SK-N-SH treated with all-trans-retinoic acid at 6 μM for 48 hours (cell line): ENCODE measurements at regions not wholly inside any gene's neighbourhood (a gene's known extent, or its start where the extent isn't known, plus 50 kb on each side); places are given as distances from the start of the nearest gene placed in this dataset.

Experiments
- ATAC-seq: fragments of 200-7000 bp; cut with Tn5 transposase; 3 replicates; pipeline ENCODE4 v1.9.1; 2020; ENCODE audit warnings: mild to moderate bottlenecking, moderate library complexity
- ARNTL ChIP-seq: fragments of 450-650 bp; formaldehyde crosslinking; IDR thresholded peaks from 2 replicates; pipeline ENCODE4 v1.5.0; 2020; ENCODE audit warnings: low read depth, mild to moderate bottlenecking, moderate library complexity, borderline replicate concordance
- BACH2 ChIP-seq: fragments of 250-450 bp; sonication (Bioruptor Pico); IDR thresholded peaks from 2 replicates; pipeline ENCODE4 v1.9.0; 2021; ENCODE audit warnings: mild to moderate bottlenecking, borderline replicate concordance
- CSDC2 ChIP-seq: fragments of 250-450 bp; sonication (Bioruptor Pico); IDR thresholded peaks from 2 replicates; pipeline ENCODE4 v1.5.0; 2020; ENCODE audit warnings: mild to moderate bottlenecking, moderate library complexity
- ESRRG ChIP-seq: fragments of 250-450 bp; sonication (Bioruptor Pico); IDR thresholded peaks from 2 replicates; pipeline ENCODE4 v1.6.1; 2021; ENCODE audit warnings: mild to moderate bottlenecking
- GLIS3 ChIP-seq: fragments of 250-450 bp; sonication (Bioruptor Pico); IDR thresholded peaks from 2 replicates; pipeline ENCODE4 v1.5.0; 2020; ENCODE audit warnings: mild to moderate bottlenecking, moderate library complexity
- ISL1 ChIP-seq: fragments of 250-450 bp; sonication (Bioruptor Pico); IDR thresholded peaks from 2 replicates; pipeline ENCODE4 v2.1.2; 2022; ENCODE audit warnings: mild to moderate bottlenecking, moderate library complexity
- OSR1 ChIP-seq: fragments of 250-450 bp; sonication (Bioruptor Pico); IDR thresholded peaks from 2 replicates; pipeline ENCODE4 v1.8.0; 2022; ENCODE audit warnings: moderate library complexity, mild to moderate bottlenecking, inconsistent platforms
- PPARA ChIP-seq: fragments of 250-450 bp; sonication (Bioruptor Pico); IDR thresholded peaks from 2 replicates; pipeline ENCODE4 v1.5.0; 2020; ENCODE audit warnings: mild to moderate bottlenecking, borderline replicate concordance
- RARB ChIP-seq: fragments of 250-450 bp; sonication (Bioruptor Pico); IDR thresholded peaks from 2 replicates; pipeline ENCODE4 v1.8.0; 2021; ENCODE audit warnings: mild to moderate bottlenecking, moderate library complexity
- SNAI2 ChIP-seq: fragments of 250-450 bp; sonication (Bioruptor Pico); IDR thresholded peaks from 2 replicates; pipeline ENCODE4 v1.5.0; 2020; ENCODE audit warnings: mild to moderate bottlenecking, moderate library complexity
- TCF4 ChIP-seq: fragments of 250-450 bp; sonication (Bioruptor Pico); IDR thresholded peaks from 2 replicates; pipeline ENCODE4 v1.8.0; 2021; ENCODE audit warnings: mild to moderate bottlenecking, moderate library complexity, borderline replicate concordance
- TOX ChIP-seq: fragments of 250-450 bp; sonication (Bioruptor Pico); IDR thresholded peaks from 2 replicates; pipeline ENCODE4 v1.8.0; 2021; ENCODE audit warnings: mild to moderate bottlenecking, moderate library complexity, borderline replicate concordance
- ZFP3 ChIP-seq: fragments of 250-450 bp; sonication (Bioruptor Pico); IDR thresholded peaks from 2 replicates; pipeline ENCODE4 v1.5.0; 2020; ENCODE audit warnings: mild to moderate bottlenecking, moderate library complexity
- ZFP30 ChIP-seq: fragments of 450-650 bp; formaldehyde crosslinking; IDR thresholded peaks from 2 replicates; pipeline ENCODE4 v1.5.0; 2022; ENCODE audit warnings: mild to moderate bottlenecking, moderate library complexity
- ZNF565 ChIP-seq: fragments of 450-650 bp; formaldehyde crosslinking; conservative IDR thresholded peaks from 2 replicates; pipeline ENCODE4 v1.5.0; 2020; ENCODE audit warnings: low read depth, mild to moderate bottlenecking, moderate library complexity
- ZNF70 ChIP-seq: fragments of 450-650 bp; formaldehyde crosslinking; IDR thresholded peaks from 2 replicates; pipeline ENCODE4 v1.5.0; 2020; ENCODE audit warnings: mild to moderate bottlenecking, moderate library complexity
- ZNF8 ChIP-seq: fragments of 450-650 bp; formaldehyde crosslinking; IDR thresholded peaks from 2 replicates; pipeline ENCODE4 v1.5.0; 2020; ENCODE audit warnings: mild to moderate bottlenecking, moderate library complexity
- TF ChIP-seq, protein P1 (sequence below): fragments of 250-450 bp; sonication (Bioruptor Pico); IDR thresholded peaks from 2 replicates; pipeline ENCODE4 v1.5.0; 2020; ENCODE audit warnings: mild to moderate bottlenecking, moderate library complexity
- TF ChIP-seq, protein P2 (sequence below): fragments of 250-450 bp; sonication (Bioruptor Pico); IDR thresholded peaks from 2 replicates; pipeline ENCODE4 v1.5.1; 2021; ENCODE audit warnings: mild to moderate bottlenecking, moderate library complexity
- TF ChIP-seq, protein P3 (sequence below): fragments of 250-450 bp; sonication (Bioruptor Pico); IDR thresholded peaks from 2 replicates; pipeline ENCODE4 v1.5.1; 2020; ENCODE audit warnings: low read depth, mild to moderate bottlenecking, moderate library complexity
- TF ChIP-seq, protein P4 (sequence below): fragments of 250-450 bp; sonication (Bioruptor Pico); IDR thresholded peaks from 2 replicates; pipeline ENCODE4 v1.8.0; 2021; ENCODE audit warnings: low read depth, mild to moderate bottlenecking, moderate library complexity, borderline replicate concordance
- TF ChIP-seq, protein P5 (sequence below): fragments of 250-450 bp; sonication (Bioruptor Pico); IDR thresholded peaks from 2 replicates; pipeline ENCODE4 v1.8.0; 2020; ENCODE audit warnings: mild to moderate bottlenecking, moderate library complexity, borderline replicate concordance

DNA sequence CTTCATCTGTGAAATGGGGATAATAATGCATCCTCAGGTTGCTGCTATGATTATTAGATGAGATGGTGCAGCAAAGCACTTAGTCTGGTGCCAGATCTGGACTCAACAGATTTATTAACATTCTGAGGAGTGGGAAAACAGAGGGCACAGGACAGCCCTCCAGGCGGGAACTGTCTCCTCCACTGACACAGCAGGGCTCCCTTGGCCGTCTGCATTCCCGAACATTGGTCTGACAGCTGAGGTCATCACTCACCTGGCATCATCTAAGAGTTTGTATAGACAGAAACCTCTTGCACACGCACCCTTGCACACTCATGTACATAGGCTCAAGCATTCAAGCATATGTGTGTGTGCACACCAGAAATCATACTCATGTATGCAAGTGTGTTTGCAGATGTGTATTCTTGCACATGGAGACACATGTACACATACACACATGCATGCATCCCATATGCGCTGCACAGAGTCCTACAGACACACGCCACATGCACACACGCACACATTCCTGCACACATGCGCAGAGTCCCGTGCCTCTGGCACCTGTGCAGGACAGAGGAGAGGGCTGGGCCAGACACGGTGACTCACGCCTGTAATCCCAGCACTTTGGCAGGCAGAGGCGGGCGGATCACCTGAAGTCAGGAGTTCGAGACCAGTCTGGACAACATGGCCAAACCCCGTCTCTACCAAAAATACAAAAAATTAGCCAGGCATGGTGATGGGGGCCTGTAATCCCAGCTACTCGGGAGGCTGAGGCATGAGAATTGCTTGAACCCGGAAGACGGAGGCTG is 173.3 kb upstream of the GLI2 start:
- no peak for ATAC-seq
- no peak for TF ChIP-seq ESRRG (CRISPR knock-in tag)
- TF ChIP-seq TOX (CRISPR knock-in tag), result no peak
- TF ChIP-seq, protein P1, sequence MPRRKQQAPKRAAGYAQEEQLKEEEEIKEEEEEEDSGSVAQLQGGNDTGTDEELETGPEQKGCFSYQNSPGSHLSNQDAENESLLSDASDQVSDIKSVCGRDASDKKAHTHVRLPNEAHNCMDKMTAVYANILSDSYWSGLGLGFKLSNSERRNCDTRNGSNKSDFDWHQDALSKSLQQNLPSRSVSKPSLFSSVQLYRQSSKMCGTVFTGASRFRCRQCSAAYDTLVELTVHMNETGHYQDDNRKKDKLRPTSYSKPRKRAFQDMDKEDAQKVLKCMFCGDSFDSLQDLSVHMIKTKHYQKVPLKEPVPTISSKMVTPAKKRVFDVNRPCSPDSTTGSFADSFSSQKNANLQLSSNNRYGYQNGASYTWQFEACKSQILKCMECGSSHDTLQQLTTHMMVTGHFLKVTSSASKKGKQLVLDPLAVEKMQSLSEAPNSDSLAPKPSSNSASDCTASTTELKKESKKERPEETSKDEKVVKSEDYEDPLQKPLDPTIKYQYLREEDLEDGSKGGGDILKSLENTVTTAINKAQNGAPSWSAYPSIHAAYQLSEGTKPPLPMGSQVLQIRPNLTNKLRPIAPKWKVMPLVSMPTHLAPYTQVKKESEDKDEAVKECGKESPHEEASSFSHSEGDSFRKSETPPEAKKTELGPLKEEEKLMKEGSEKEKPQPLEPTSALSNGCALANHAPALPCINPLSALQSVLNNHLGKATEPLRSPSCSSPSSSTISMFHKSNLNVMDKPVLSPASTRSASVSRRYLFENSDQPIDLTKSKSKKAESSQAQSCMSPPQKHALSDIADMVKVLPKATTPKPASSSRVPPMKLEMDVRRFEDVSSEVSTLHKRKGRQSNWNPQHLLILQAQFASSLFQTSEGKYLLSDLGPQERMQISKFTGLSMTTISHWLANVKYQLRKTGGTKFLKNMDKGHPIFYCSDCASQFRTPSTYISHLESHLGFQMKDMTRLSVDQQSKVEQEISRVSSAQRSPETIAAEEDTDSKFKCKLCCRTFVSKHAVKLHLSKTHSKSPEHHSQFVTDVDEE (CRISPR knock-in tag), result no peak
- no peak for TF ChIP-seq RARB (CRISPR knock-in tag)
- TF ChIP-seq ARNTL, result no peak
- TF ChIP-seq TCF4 (CRISPR knock-in tag), result no peak
- TF ChIP-seq ZFP3 (CRISPR knock-in tag), result no peak
- no peak for TF ChIP-seq ZFP30 (CRISPR knock-in tag)
- no peak for TF ChIP-seq CSDC2 (CRISPR knock-in tag)
- TF ChIP-seq, protein P2, sequence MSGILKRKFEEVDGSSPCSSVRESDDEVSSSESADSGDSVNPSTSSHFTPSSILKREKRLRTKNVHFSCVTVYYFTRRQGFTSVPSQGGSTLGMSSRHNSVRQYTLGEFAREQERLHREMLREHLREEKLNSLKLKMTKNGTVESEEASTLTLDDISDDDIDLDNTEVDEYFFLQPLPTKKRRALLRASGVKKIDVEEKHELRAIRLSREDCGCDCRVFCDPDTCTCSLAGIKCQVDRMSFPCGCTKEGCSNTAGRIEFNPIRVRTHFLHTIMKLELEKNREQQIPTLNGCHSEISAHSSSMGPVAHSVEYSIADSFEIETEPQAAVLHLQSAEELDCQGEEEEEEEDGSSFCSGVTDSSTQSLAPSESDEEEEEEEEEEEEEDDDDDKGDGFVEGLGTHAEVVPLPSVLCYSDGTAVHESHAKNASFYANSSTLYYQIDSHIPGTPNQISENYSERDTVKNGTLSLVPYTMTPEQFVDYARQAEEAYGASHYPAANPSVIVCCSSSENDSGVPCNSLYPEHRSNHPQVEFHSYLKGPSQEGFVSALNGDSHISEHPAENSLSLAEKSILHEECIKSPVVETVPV (CRISPR knock-in tag), result no peak
- TF ChIP-seq ISL1 (CRISPR knock-in tag), result no peak
- no peak for TF ChIP-seq OSR1 (CRISPR knock-in tag)
- TF ChIP-seq, protein P3, sequence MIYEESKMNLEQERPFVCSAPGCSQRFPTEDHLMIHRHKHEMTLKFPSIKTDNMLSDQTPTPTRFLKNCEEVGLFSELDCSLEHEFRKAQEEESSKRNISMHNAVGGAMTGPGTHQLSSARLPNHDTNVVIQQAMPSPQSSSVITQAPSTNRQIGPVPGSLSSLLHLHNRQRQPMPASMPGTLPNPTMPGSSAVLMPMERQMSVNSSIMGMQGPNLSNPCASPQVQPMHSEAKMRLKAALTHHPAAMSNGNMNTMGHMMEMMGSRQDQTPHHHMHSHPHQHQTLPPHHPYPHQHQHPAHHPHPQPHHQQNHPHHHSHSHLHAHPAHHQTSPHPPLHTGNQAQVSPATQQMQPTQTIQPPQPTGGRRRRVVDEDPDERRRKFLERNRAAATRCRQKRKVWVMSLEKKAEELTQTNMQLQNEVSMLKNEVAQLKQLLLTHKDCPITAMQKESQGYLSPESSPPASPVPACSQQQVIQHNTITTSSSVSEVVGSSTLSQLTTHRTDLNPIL (CRISPR knock-in tag), result no peak
- TF ChIP-seq SNAI2 (CRISPR knock-in tag), result no peak
- no peak for TF ChIP-seq BACH2 (CRISPR knock-in tag)
- TF ChIP-seq, protein P4, sequence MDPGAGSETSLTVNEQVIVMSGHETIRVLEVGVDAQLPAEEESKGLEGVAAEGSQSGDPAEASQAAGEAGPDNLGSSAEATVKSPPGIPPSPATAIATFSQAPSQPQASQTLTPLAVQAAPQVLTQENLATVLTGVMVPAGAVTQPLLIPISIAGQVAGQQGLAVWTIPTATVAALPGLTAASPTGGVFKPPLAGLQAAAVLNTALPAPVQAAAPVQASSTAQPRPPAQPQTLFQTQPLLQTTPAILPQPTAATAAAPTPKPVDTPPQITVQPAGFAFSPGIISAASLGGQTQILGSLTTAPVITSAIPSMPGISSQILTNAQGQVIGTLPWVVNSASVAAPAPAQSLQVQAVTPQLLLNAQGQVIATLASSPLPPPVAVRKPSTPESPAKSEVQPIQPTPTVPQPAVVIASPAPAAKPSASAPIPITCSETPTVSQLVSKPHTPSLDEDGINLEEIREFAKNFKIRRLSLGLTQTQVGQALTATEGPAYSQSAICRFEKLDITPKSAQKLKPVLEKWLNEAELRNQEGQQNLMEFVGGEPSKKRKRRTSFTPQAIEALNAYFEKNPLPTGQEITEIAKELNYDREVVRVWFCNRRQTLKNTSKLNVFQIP (CRISPR knock-in tag), result no peak
- no peak for TF ChIP-seq PPARA (CRISPR knock-in tag)

DNA sequence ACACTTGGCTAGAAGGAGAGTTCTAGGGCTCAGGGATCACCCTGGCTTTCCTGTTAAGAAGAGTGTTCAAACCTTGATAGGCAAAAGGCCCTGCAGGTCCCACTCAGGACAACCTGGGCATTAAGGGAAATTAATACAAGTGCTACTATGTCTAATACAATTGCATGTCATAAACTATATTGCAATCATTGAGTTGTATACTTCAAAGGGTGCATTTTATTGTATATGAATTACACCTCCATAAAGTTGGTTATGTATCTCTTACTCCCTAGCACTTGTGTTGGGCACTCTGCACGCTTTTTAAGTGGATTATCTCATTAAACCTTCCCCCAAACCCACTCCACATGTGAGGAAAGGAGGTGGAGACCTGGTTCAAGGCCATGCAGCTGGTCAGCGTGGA is 172.1 kb upstream of the GLI2 start:
- ATAC-seq, result no peak
- TF ChIP-seq ISL1 (CRISPR knock-in tag) (no peak), TOX (CRISPR knock-in tag) (no peak)
- TF ChIP-seq, protein P2 (CRISPR knock-in tag), result no peak

DNA sequence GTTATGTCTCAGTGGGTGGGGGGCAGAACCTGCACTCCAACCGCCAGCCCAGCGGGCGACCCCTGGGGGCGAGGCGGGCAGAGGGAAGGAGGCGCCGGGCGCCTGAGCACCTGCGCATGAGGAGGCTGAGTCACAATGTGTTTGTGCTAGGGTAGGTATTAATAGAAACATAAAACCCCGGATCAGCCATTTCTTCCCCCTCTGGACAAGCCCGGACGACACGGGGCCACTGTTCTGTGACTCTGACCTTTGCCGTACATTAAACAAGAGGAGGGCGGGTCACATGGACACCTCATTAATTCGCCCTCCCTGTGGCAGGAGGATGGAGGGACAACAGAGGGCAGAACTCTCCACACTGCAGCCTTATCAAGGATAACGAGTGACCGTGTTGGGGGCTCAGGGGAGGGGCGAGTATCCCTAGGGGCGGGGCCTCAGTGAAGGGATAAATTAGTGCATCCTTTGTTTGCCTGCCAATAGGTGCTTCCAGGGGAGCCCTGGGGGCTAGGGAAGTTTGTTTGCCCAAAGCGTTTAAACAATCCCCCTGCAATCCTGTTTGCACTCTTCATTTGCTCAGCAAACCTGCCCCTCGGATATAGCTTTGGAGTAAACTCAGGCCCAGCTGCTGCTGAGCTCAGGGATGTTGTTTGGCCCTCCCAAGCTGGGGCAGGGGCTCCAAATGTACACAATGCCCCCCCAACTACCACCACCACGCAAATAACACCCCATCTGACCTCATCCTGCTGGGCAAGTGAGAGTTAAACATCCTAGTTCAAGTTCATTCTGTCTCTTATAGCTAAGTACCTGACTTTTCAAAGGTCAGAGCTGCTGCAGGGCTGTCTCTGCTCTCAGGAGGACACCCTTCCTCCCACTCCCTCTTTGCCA is 171.2 kb upstream of the GLI2 start:
- no peak for TF ChIP-seq SNAI2 (CRISPR knock-in tag)
- no peak for TF ChIP-seq BACH2 (CRISPR knock-in tag)
- TF ChIP-seq, protein P5, sequence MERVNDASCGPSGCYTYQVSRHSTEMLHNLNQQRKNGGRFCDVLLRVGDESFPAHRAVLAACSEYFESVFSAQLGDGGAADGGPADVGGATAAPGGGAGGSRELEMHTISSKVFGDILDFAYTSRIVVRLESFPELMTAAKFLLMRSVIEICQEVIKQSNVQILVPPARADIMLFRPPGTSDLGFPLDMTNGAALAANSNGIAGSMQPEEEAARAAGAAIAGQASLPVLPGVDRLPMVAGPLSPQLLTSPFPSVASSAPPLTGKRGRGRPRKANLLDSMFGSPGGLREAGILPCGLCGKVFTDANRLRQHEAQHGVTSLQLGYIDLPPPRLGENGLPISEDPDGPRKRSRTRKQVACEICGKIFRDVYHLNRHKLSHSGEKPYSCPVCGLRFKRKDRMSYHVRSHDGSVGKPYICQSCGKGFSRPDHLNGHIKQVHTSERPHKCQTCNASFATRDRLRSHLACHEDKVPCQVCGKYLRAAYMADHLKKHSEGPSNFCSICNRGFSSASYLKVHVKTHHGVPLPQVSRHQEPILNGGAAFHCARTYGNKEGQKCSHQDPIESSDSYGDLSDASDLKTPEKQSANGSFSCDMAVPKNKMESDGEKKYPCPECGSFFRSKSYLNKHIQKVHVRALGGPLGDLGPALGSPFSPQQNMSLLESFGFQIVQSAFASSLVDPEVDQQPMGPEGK (CRISPR knock-in tag), result no peak
- no peak for TF ChIP-seq GLIS3 (CRISPR knock-in tag)
- TF ChIP-seq ZNF565 (CRISPR knock-in tag), result no peak
- no peak for TF ChIP-seq ESRRG (CRISPR knock-in tag)
- no peak for TF ChIP-seq ZNF8 (CRISPR knock-in tag)
- TF ChIP-seq ZFP30 (CRISPR knock-in tag), result no peak
- TF ChIP-seq, protein P3 (CRISPR knock-in tag), result no peak
- TF ChIP-seq RARB (CRISPR knock-in tag), result no peak
- TF ChIP-seq OSR1 (CRISPR knock-in tag), result no peak
- no peak for TF ChIP-seq TCF4 (CRISPR knock-in tag)
- no peak for TF ChIP-seq ZNF70 (CRISPR knock-in tag)
- TF ChIP-seq, all 23 proteins: peak for 0
- no peak for ATAC-seq
